ENCODE measurements at regions not wholly inside any gene's neighbourhood (a gene's known extent, or its start where the extent isn't known, plus 50 kb on each side); places are given as distances from the start of the nearest gene placed in this dataset.
A peak's percentile ranks its signal among the peaks of the same experiment; 100 is the strongest.
"Not testable (repeated sequence)": the region's sequence is repeated elsewhere in the genome, so short reads cannot be mapped to it uniquely, and the experiment has no call there.

- no peak for DNase-seq
These were observed 57.8 kb downstream of the OR2B2 start for GRCh38 chr6:27854421-27854820.

DNA sequence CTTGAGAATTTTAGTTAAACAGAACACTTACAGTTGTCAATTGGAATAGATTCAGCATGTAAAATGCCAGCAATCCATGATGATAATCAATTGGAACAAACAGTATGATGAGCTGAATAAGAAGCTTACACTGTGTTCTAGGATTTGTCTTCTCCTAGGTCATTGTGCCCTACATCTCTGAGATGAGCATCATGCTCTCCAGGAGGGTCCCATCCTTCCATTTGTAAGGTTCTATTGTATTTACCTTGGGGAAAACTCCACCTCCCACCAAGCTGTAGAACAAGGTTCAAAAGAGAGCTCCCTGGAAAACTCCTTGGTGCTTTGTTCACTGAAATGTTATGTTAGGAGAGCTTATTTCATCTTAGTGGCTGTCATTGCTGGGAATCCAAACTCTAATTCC is 60.8 kb downstream of the OR2B2 start:
- DNase-seq: no peak

GRCh38 chr6:27849001-27849400 is 63.2 kb downstream of the OR2B2 start:
- not testable (repeated sequence) for DNase-seq

DNA sequence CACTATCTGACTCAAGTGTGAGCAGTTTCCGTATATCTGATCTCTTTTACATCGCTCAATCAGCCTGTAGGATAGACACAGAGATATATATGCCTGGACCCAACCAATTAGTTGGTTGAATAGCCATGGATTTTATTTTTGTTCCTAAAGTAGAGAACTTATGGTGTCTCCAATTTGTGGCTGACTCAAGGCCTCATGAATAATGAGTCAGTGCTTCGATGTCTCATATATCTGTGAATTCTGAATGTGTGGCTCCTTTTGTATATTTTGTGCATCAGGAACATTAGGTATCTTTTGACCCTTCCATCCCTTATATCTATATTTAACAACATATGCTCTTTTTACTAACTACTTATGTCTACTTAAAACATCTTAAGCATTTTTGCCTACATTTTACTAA is 64.5 kb downstream of the OR2B2 start:
- DNase-seq: no peak

DNA sequence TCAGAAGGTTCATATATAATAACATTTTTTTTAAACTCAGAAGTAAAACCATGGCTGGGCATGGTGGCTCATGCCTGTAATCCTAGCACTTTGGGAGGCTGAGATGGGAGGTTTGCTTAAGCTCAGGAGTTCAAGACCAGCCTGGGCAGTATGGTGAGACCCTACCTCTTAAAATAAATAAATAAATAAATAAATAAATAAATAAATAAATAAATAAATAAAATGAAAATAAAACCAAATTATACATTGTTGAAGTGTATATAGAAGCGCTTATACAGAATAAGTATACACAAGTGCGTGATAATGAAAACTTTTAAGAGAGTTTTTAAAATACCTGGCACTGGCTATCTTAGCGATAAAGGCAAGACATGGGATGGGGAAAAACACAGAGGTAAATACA is 71.6 kb downstream of the OR2B2 start:
- DNase-seq: no peak

- DNase-seq: peak; percentile 28
These were observed 72.3 kb downstream of the OR2B2 start for GRCh38 chr6:27839626-27840475.

- no peak for DNase-seq
These were observed 73.1 kb downstream of the OR2B2 start for GRCh38 chr6:27838945-27839625.

DNA sequence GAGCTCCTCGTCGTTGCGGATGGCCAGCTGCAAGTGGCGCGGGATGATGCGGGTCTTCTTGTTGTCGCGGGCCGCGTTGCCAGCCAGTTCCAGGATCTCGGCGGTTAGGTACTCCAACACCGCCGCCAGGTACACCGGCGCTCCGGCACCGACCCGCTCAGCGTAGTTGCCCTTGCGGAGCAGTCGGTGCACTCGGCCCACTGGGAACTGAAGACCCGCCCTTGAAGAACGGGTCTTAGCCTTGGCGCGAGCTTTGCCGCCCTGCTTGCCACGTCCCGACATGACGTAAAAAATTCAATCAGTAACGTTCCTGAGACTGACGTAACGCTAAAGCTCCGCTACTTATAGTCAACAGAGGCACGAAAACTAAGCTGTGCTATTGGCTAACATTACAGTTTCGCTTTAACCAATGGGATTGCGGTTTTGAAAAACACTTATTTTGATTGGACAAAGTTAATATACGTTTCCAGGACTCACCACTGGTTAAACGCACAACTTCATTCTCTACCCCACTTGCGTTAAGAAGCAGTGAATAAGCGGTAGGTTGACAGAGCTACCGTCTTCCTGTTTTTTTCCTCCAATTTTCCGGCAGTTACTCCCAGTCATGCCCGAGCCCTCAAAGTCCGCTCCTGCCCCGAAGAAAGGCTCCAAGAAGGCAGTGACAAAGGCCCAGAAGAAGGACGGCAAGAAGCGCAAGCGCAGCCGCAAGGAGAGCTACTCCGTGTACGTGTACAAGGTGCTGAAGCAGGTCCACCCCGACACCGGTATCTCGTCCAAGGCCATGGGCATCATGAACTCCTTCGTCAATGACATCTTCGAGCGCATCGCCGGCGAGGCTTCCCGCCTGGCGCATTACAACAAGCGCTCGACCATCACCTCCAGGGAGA is 73.9 kb downstream of the OR2B2 start:
- peak; percentile 100 for DNase-seq

GRCh38 chr6:27837625-27838057 is 74.6 kb downstream of the OR2B2 start:
- DNase-seq: no peak

DNA sequence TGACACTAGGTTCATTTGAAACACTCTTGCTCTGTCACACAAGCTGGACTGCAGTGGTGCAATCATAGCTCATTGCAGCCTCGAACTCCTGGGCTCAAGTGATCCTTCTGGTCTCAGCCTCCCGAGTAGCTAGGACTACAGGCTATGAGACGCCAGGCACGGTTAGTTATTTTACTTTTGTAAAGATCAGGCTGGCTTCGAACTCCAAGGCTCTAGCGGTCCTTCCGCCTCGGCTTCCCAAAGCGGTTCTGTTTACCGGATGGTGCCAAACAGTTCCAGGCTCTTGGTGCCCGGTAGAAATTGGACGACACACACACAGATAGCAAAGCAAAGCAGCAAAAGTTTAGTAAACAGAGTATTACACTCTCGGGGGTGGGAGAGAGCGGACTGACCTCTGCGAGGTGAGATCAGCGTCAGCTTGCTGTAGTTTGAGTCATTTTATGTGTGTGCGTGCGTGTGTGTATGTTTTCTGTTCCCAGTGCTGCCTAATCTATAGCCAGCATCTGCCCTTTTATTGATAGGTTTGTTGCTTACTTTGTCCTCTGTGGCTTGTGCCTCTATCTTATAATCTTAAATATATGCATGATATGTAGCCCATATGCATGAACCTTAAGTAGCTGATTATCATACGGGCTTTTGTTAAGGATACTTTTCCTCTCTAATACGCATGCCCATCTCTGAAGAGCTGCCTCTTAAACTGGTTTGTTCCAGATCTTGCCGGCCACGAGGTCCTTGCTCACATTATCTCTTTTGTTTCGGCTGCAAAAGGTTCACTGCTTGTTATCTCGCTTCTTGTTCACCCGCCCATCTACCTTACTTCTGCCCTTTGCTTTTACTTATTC is 75.2 kb downstream of the OR2B2 start:
- DNase-seq: peak; percentile 92

- DNase-seq: no peak
These were observed 75.9 kb downstream of the OR2B2 start for GRCh38 chr6:27836141-27836782.

- DNase-seq: no peak
These were observed 77.2 kb downstream of the OR2B2 start for GRCh38 chr6:27834879-27835549.

- no peak for DNase-seq
These were observed 77.8 kb downstream of the OR2B2 start for GRCh38 chr6:27834384-27834783.

GRCh38 chr6:27831434-27832081 is 80.6 kb downstream of the OR2B2 start:
- peak; percentile 81 for DNase-seq

DNA sequence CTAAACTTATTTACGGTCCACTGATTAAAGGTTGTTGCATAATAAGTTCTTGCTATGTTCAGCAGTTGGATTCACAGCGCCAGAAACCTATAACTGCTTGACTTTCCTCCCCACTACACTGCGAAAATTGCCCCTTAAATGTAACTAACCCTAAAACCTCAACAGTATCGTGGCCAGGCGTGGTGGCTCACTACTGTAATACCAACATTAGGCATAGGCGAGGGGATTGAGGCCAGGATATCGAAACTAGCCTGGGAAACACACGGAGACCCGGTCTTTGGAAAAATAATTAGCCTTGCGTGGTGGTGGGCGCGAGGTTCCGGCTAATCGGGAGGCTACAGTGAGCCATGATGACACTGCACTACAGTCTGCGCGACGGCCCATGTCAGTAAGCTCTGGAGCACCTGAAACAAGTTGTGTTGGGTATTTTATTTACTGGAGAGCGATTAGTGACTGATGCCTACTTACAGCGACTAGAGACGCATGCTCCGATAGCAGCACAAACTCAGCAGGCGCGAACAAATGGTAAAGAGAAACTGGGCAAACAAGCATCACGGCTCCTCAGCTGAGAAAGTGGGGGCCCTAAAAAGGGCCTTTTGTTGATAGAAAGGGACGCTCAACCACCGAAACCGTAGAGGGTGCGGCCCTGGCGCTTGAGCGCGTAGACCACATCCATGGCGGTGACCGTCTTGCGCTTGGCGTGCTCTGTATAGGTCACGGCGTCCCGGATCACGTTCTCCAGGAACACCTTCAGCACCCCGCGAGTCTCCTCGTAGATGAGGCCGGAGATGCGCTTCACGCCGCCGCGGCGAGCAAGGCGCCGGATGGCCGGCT is 81.4 kb downstream of the OR2B2 start:
- DNase-seq: peak; percentile 31

DNA sequence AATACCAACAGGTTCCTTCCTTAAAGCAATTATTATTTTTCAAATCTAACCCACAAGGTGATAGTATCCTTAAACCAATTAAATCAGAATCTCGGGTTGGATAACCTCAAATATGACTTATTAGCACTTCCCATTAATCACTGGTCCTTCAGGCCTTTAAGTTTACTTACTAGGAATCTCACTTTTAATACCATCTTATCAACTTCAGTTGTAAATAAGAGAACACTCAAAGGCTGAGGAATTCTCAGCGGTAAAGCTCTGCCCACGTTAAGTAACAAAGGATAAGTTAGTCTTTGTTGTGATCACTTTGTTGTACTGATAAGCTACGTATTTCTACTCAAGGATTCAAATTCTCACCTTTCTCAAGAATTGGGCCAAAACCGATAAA is 82.0 kb downstream of the OR2B2 start:
- no peak for DNase-seq

GRCh38 chr6:27829453-27830211 is 82.6 kb downstream of the OR2B2 start:
- DNase-seq: no peak

DNA sequence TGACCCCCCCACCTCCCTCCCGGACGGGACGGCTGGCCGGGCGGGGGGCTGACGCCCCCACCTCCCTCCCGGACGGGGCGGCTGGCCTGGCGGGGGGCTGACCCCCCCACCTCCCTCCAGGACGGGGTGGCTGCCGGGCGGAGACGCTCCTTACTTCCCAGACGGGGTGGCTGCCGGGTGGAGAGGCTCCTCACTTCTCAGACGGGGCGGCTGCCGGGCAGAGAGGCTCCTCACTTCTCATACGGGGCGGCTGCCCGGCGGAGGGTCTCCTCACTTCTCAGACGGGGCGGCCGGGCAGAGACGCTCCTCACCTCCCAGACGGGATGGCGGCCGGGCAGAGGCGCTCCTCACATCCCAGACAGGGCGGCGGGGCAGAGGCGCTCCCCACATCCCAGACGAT is 84.7 kb downstream of the OR2B2 start:
- DNase-seq: not testable (repeated sequence)

DNA sequence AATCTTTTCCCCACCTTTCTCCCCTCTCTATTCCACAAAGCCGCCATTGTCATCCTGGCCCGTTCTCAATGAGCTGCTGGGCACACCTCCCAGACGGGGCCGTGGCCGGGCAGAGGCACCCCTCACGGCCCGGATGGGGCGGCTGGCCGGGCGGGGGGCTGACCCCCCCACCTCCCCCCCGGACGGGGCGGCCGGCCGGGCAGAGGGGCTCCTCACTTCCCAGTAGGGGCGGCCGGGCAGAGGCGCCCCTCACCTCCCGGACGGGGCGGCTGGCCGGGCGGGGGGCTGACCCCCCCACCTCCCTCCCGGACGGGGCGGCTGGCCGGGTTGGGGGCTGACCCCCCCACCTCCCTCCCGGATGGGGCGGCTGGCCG is 85.6 kb downstream of the OR2B2 start:
- not testable (repeated sequence) for DNase-seq
